ENCODE measurements at regions not wholly inside any gene's neighbourhood (a gene's known extent, or its start where the extent isn't known, plus 50 kb on each side); places are given as distances from the start of the nearest gene placed in this dataset.
A peak's percentile ranks its signal among the peaks of the same experiment; 100 is the strongest.

GRCh38 chr3:194928831-194929577 is 243.3 kb downstream of the FAM43A start:
- TF ChIP-seq EZH2 (IDR thresholded peaks at IDR 0.05; ENCODE audit: low read depth, unreplicated experiment): no peak
- peak; percentile 81 to 98 for TF ChIP-seq CTCF (conservative IDR thresholded peaks at IDR 0.05; ENCODE audit: low read depth in 2 of 2)
- TF ChIP-seq POLR2AphosphoS5 (IDR thresholded peaks at IDR 0.05; ENCODE audit: low read depth): no peak
- no peak for TF ChIP-seq EZH2phosphoT487 (IDR thresholded peaks at IDR 0.05; ENCODE audit: unreplicated experiment)
- no peak; the same call in 1 of the 2 replicates for TF ChIP-seq CREB1 (CRISPR knock-in tag; IDR thresholded peaks at IDR 0.05; ENCODE audit: low read depth)
- TF ChIP-seq JUNB (IDR thresholded peaks at IDR 0.05; ENCODE audit: unreplicated experiment): no peak
- no peak for TF ChIP-seq REST (IDR thresholded peaks at IDR 0.05; ENCODE audit: unreplicated experiment)
- no peak for TF ChIP-seq NANOG (IDR thresholded peaks at IDR 0.05; ENCODE audit: borderline replicate concordance)
- no peak for TF ChIP-seq ZNF114 (CRISPR knock-in tag; IDR thresholded peaks at IDR 0.05)
- TF ChIP-seq ZNF462 (CRISPR knock-in tag; IDR thresholded peaks at IDR 0.05): no peak; the same call in 1 of the 2 replicates
- no peak for TF ChIP-seq STAT1 (IDR thresholded peaks at IDR 0.05; ENCODE audit: unreplicated experiment)
- TF ChIP-seq, protein P1, sequence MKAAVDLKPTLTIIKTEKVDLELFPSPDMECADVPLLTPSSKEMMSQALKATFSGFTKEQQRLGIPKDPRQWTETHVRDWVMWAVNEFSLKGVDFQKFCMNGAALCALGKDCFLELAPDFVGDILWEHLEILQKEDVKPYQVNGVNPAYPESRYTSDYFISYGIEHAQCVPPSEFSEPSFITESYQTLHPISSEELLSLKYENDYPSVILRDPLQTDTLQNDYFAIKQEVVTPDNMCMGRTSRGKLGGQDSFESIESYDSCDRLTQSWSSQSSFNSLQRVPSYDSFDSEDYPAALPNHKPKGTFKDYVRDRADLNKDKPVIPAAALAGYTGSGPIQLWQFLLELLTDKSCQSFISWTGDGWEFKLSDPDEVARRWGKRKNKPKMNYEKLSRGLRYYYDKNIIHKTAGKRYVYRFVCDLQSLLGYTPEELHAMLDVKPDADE (IDR thresholded peaks at IDR 0.05): no peak
- TF ChIP-seq ZNF331 (CRISPR knock-in tag; IDR thresholded peaks at IDR 0.05; ENCODE audit: low read depth): no peak

Measured in GM23338 (cell line).